Adrenal gland (tissue), 5 donors: ENCODE measurements at regions not wholly inside any gene's neighbourhood (a gene's known extent, or its start where the extent isn't known, plus 50 kb on each side); places are given as distances from the start of the nearest gene placed in this dataset.

Experiments
- CTCF ChIP-seq, 6 experiments: fragments of 450-650 bp in 4 of 6; fragments of 200-600 bp in 2 of 6; sonication (generic) in 1 of 6; IDR thresholded peaks; 1 replicate in 5 of 6; 2 replicates in 1 of 6; pipeline versions ENCODE4 v1.5.1 to v1.8.0; 2016 to 2021; ENCODE audit warnings: antibody characterized with exemption in 6 of 6, mild to moderate bottlenecking in 2 of 6, moderate library complexity in 1 of 6
- POLR2A ChIP-seq, 2 donors: fragments of 450-650 bp; IDR thresholded peaks; one replicate each; pipeline ENCODE4 v1.6.1; 2017; ENCODE audit warnings: antibody characterized with exemption in 2 of 2, mild to moderate bottlenecking in 2 of 2, moderate library complexity in 1 of 2
- donor health status: DM: no; HTN: no; CAD: no.

- no peak for TF ChIP-seq CTCF (IDR thresholded peaks at IDR 0.05)
- no peak for TF ChIP-seq POLR2A (IDR thresholded peaks at IDR 0.05)
Measured at GRCh38 chr3:87426918-87427317, 150.5 kb upstream of the POU1F1 start.
